H9 (cell line): ENCODE measurements at regions not wholly inside any gene's neighbourhood (a gene's known extent, or its start where the extent isn't known, plus 50 kb on each side); places are given as distances from the start of the nearest gene placed in this dataset.
"Not testable (repeated sequence)": the region's sequence is repeated elsewhere in the genome, so short reads cannot be mapped to it uniquely, and the experiment has no call there.

Experiments
- DNase-seq: peaks from one replicate; pipeline ENCODE4 v3.0.0-alpha.2; 2017
- H2AFZ ChIP-seq: one replicate; pipeline ENCODE4 v1.6.1; 2013; ENCODE audit warnings: mild to moderate bottlenecking, low read length, control low read depth, moderate library complexity
- H2AK5ac ChIP-seq: 2 replicates; pipeline ENCODE4 v1.6.1; 2013; ENCODE audit warnings: low read length, control low read depth, mixed read lengths; ENCODE audit not compliant: insufficient read length
- H2BK120ac ChIP-seq: one replicate; pipeline ENCODE4 v1.6.1; 2013; ENCODE audit warnings: low read depth, mild to moderate bottlenecking, low read length, control low read depth, inconsistent platforms; ENCODE audit not compliant: poor library complexity, severe bottlenecking
- H2BK12ac ChIP-seq: 2 replicates; pipeline ENCODE4 v1.6.1; 2013; ENCODE audit warnings: low read length, control low read depth, mixed read lengths, low read depth; ENCODE audit not compliant: insufficient read length
- H2BK15ac ChIP-seq: 2 replicates; pipeline ENCODE4 v1.6.1; 2013; ENCODE audit warnings: low read depth, low read length, control low read depth
- H2BK20ac ChIP-seq: one replicate; pipeline ENCODE4 v1.6.1; 2013; ENCODE audit warnings: low read depth, mild to moderate bottlenecking, low read length, control low read depth, inconsistent platforms; ENCODE audit not compliant: poor library complexity, severe bottlenecking
- H2BK5ac ChIP-seq: 2 replicates; pipeline ENCODE4 v1.6.1; 2013; ENCODE audit warnings: low read length, control low read depth, mixed read lengths; ENCODE audit not compliant: insufficient read length
- H3K14ac ChIP-seq: 2 replicates; pipeline ENCODE4 v1.6.1; 2013; ENCODE audit warnings: low read length, control low read depth; ENCODE audit not compliant: insufficient read depth
- H3K18ac ChIP-seq: 2 replicates; pipeline ENCODE4 v1.6.1; 2013; ENCODE audit warnings: low read depth, mild to moderate bottlenecking, mixed read lengths, low read length, control low read depth; ENCODE audit not compliant: insufficient read length
- H3K23ac ChIP-seq: 2 replicates; pipeline ENCODE4 v1.6.1; 2013; ENCODE audit warnings: low read length, control low read depth, mixed read lengths, low read depth; ENCODE audit not compliant: insufficient read length
- H3K23me2 ChIP-seq: 2 replicates; pipeline ENCODE4 v1.6.1; 2013; ENCODE audit warnings: low read depth, mild to moderate bottlenecking, mixed read lengths, low read length, control low read depth; ENCODE audit not compliant: insufficient read length, poor library complexity, severe bottlenecking
- H3K27ac ChIP-seq: 2 replicates; pipeline ENCODE4 v1.5.1; 2013; ENCODE audit warnings: low read length, control low read depth, mixed read lengths, low read depth; ENCODE audit not compliant: insufficient read length
- H3K27me3 ChIP-seq: 2 replicates; pipeline ENCODE4 v1.6.1; 2013; ENCODE audit warnings: low read length, control low read depth, inconsistent platforms; ENCODE audit not compliant: insufficient read depth
- H3K4ac ChIP-seq: 2 replicates; pipeline ENCODE4 v1.6.1; 2013; ENCODE audit warnings: low read depth, mild to moderate bottlenecking, control low read depth, inconsistent platforms, low read length, moderate library complexity
- H3K4me1 ChIP-seq: 2 replicates; pipeline ENCODE4 v1.6.1; 2013; ENCODE audit warnings: low read length, control low read depth, inconsistent platforms; ENCODE audit not compliant: insufficient read depth
- H3K4me2 ChIP-seq: 2 replicates; pipeline ENCODE4 v1.6.1; 2013; ENCODE audit warnings: low read length, control low read depth, mixed read lengths; ENCODE audit not compliant: insufficient read length, insufficient read depth
- H3K56ac ChIP-seq: 2 replicates; pipeline ENCODE4 v1.6.1; 2013; ENCODE audit warnings: low read depth, mild to moderate bottlenecking, mixed read lengths, low read length, control low read depth; ENCODE audit not compliant: insufficient read length
- H3K79me1 ChIP-seq: 2 replicates; pipeline ENCODE4 v1.6.1; 2013; ENCODE audit warnings: low read depth, mild to moderate bottlenecking, moderate library complexity, low read length, control low read depth, inconsistent platforms; ENCODE audit not compliant: insufficient read depth, poor library complexity, severe bottlenecking
- H3K79me2 ChIP-seq: 2 replicates; pipeline ENCODE4 v1.6.1; 2013; ENCODE audit warnings: low read length, control low read depth, inconsistent platforms; ENCODE audit not compliant: insufficient read depth
- H3K9ac ChIP-seq: 2 replicates; pipeline ENCODE4 v1.6.1; 2013; ENCODE audit warnings: low read length, control low read depth, mixed read lengths; ENCODE audit not compliant: insufficient read length; ENCODE audit errors: extremely low read depth
- H3K9me3 ChIP-seq: one replicate; pipeline ENCODE4 v1.6.1; 2013; ENCODE audit warnings: low read depth, low read length, inconsistent platforms; ENCODE audit not compliant: control insufficient read depth
- H3T11ph ChIP-seq: one replicate; pipeline ENCODE4 v1.6.1; 2013; ENCODE audit warnings: mild to moderate bottlenecking, low read length, control low read depth, inconsistent platforms
- H4K20me1 ChIP-seq: one replicate; pipeline ENCODE4 v1.6.1; 2013; ENCODE audit not compliant: control insufficient read depth, insufficient read length, insufficient read depth
- H4K5ac ChIP-seq: 2 replicates; pipeline ENCODE4 v1.6.1; 2013; ENCODE audit warnings: low read depth, mild to moderate bottlenecking, mixed read lengths, low read length, control low read depth; ENCODE audit not compliant: insufficient read length
- H4K8ac ChIP-seq: replicated peaks from 2 replicates; pipeline ENCODE4 v1.6.1; 2013; ENCODE audit warnings: low read length, control low read depth, mixed read lengths, low read depth; ENCODE audit not compliant: insufficient read length
- H4K91ac ChIP-seq: 2 replicates; pipeline ENCODE4 v1.6.1; 2013; ENCODE audit warnings: low read depth, mild to moderate bottlenecking, moderate library complexity, mixed read lengths, low read length, control low read depth; ENCODE audit not compliant: insufficient read length
- H3K27ac Mint-ChIP-seq, 3 experiments: 2 replicates in 2 of 3; 3 replicates in 1 of 3; pipeline ENCODE4 v1.8.0; 2020 to 2021; ENCODE audit warnings: mixed read lengths in 3 of 3, mild to moderate bottlenecking in 1 of 3, moderate library complexity in 1 of 3
- H3K27me3 Mint-ChIP-seq: 2 replicates; pipeline ENCODE4 v1.8.0; 2021; ENCODE audit warnings: low read depth, mild to moderate bottlenecking, moderate library complexity, mixed read lengths
- H3K36me3 Mint-ChIP-seq, 3 experiments: 2 replicates in 2 of 3; 3 replicates in 1 of 3; pipeline ENCODE4 v1.8.0; 2020 to 2021; ENCODE audit warnings: low read depth in 3 of 3, mixed read lengths in 3 of 3; ENCODE audit not compliant: insufficient read depth in 1 of 3
- H3K4me1 Mint-ChIP-seq, 2 experiments: 2 replicates each; pipeline ENCODE4 v1.8.0; 2020; ENCODE audit warnings: mixed read lengths in 2 of 2
- H3K4me3 Mint-ChIP-seq, 2 experiments: 2 replicates in 1 of 2; 3 replicates in 1 of 2; pipeline ENCODE4 v1.8.0; 2020 to 2021; ENCODE audit warnings: mild to moderate bottlenecking in 2 of 2, mixed read lengths in 2 of 2, moderate library complexity in 1 of 2
- H3K9me3 Mint-ChIP-seq, 2 experiments: 2 replicates in 1 of 2; 3 replicates in 1 of 2; pipeline ENCODE4 v1.8.0; 2020; ENCODE audit warnings: mild to moderate bottlenecking in 2 of 2, mixed read lengths in 2 of 2, moderate library complexity in 1 of 2
- WGBS: extraction: QIAGEN DNeasy Blood & Tissue Kit; methylation state at CpG from one replicate; pipeline ENCODE4 v1.1.7; 2013; ENCODE audit warnings: missing lambda C conversion rate, low lambda C conversion rate, mixed read lengths; ENCODE audit not compliant: insufficient read length; ENCODE audit errors: extremely low coverage; 5-methylcytosine and 5-hydroxymethylcytosine counted together
- TF ChIP-seq, protein P1 (sequence below): fragments of 200-600 bp; sonication (generic); conservative IDR thresholded peaks from 3 replicates; pipeline ENCODE4 v1.8.0; 2021; ENCODE audit warnings: antibody characterized with exemption, mild to moderate bottlenecking

DNA sequence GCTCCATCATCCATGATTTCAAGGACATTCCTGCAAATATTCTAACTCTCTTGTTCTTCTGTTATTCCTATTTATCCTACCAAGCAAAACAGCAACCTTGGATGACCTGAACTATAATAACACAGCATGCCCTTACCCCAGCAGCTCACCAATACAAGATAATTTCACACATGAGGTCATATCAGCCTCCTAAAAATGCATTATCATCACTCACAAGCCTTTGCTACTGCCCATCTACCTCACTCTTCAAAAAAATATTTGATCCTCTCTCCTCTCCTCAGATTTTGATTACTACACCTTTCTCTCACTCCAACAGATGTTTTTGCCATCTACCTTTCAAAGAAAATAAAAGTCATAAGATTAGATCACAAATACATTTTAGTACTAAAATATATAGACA is 777.6 kb upstream of the NCAM2 start:
- no peaks in the 10 kb centered on the region for H3K23me2 ChIP-seq
- H2BK120ac ChIP-seq, result no peak overlapping the region
- H3K79me1 ChIP-seq, result no peaks in the 10 kb centered on the region
- Mint-ChIP-seq H3K27me3 (no peaks in the 10 kb centered on the region), H3K9me3 (no peaks in the 10 kb centered on the region; a peak in 1 of 5 replicates), H3K27ac (no peak overlapping the region), H3K4me1 (no peaks in the 10 kb centered on the region), H3K4me3 (no peak overlapping the region), H3K36me3 (no peaks in the 10 kb centered on the region)
- no peak overlapping the region for H2BK20ac ChIP-seq
- H3K9me3 ChIP-seq, result no peaks in the 10 kb centered on the region
- H3K79me2 ChIP-seq, result no peaks in the 10 kb centered on the region
- no peak overlapping the region for H3K18ac ChIP-seq
- no peak overlapping the region for H3K4ac ChIP-seq
- H3K4me2 ChIP-seq, result no peak overlapping the region
- no peak overlapping the region for H3K14ac ChIP-seq
- H4K20me1 ChIP-seq, result no peaks in the 10 kb centered on the region
- H2BK15ac ChIP-seq, result no peak overlapping the region
- no peak overlapping the region for H3K9ac ChIP-seq
- no peak overlapping the region for H3T11ph ChIP-seq
- no peaks in the 10 kb centered on the region for H3K4me1 ChIP-seq
- H2AFZ ChIP-seq, result no peak overlapping the region
- no peak overlapping the region for H4K5ac ChIP-seq
- TF ChIP-seq, protein P1, sequence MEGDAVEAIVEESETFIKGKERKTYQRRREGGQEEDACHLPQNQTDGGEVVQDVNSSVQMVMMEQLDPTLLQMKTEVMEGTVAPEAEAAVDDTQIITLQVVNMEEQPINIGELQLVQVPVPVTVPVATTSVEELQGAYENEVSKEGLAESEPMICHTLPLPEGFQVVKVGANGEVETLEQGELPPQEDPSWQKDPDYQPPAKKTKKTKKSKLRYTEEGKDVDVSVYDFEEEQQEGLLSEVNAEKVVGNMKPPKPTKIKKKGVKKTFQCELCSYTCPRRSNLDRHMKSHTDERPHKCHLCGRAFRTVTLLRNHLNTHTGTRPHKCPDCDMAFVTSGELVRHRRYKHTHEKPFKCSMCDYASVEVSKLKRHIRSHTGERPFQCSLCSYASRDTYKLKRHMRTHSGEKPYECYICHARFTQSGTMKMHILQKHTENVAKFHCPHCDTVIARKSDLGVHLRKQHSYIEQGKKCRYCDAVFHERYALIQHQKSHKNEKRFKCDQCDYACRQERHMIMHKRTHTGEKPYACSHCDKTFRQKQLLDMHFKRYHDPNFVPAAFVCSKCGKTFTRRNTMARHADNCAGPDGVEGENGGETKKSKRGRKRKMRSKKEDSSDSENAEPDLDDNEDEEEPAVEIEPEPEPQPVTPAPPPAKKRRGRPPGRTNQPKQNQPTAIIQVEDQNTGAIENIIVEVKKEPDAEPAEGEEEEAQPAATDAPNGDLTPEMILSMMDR, result no peak
- H3K27ac ChIP-seq, result no peak overlapping the region
- no peak overlapping the region for H4K8ac ChIP-seq
- no peaks in the 10 kb centered on the region for H3K27me3 ChIP-seq
- no peak for DNase-seq
- no peak overlapping the region for H2BK5ac ChIP-seq
- H4K91ac ChIP-seq, result no peak overlapping the region
- H2AK5ac ChIP-seq, result no peak overlapping the region
- H2BK12ac ChIP-seq, result no peak overlapping the region
- no peak overlapping the region for H3K56ac ChIP-seq
- no peak overlapping the region for H3K23ac ChIP-seq

DNA sequence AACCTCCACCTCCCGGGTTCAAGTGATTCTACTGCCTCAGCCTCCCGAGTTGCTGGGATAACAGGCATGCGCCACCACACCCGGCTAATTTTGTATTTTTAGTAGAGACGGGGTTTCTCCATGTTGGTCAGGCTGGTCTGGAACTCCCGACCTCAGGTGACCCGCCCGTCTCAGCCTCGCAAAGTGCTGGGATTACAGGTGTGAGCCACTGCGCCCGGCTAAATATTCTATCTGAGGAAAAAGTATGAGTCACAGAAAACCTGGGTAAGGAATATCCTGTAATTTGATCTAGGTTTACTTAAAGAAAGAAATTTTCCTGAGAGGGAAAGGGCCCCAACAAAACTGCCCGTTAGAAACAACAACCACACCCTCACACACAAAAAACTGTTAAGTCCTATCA is 776.2 kb upstream of the NCAM2 start:
- not testable (repeated sequence) for H2BK5ac ChIP-seq, H3K79me2 ChIP-seq, H3K4me1 ChIP-seq, H3K79me1 ChIP-seq, H3K56ac ChIP-seq, H3K4me3 Mint-ChIP-seq, H3K36me3 Mint-ChIP-seq, H3K23ac ChIP-seq, H4K20me1 ChIP-seq, H3K27ac Mint-ChIP-seq, DNase-seq, H3K4ac ChIP-seq, H3K27me3 ChIP-seq, H3K9ac ChIP-seq, H4K8ac ChIP-seq, H3K27me3 Mint-ChIP-seq, H3K27ac ChIP-seq, H3K9me3 Mint-ChIP-seq, H3K14ac ChIP-seq, H2BK20ac ChIP-seq, H2BK12ac ChIP-seq, H3K23me2 ChIP-seq, H2AFZ ChIP-seq, H4K91ac ChIP-seq, H3T11ph ChIP-seq, H3K4me1 Mint-ChIP-seq, H2BK120ac ChIP-seq, H4K5ac ChIP-seq, H3K4me2 ChIP-seq, H3K9me3 ChIP-seq, H2BK15ac ChIP-seq, H2AK5ac ChIP-seq, H3K18ac ChIP-seq
- WGBS, result no CpG with 5 or more reads among the region's 12 CpGs
